GM12875 (cell line): ENCODE measurements at regions not wholly inside any gene's neighbourhood (a gene's known extent, or its start where the extent isn't known, plus 50 kb on each side); places are given as distances from the start of the nearest gene placed in this dataset.
"Not testable (repeated sequence)": the region's sequence is repeated elsewhere in the genome, so short reads cannot be mapped to it uniquely, and the experiment has no call there.

Experiments
- H3K4me3 ChIP-seq: one replicate; pipeline ENCODE4 v1.5.1; 2011; ENCODE audit warnings: low read depth, low read length, control low read depth
- CTCF ChIP-seq: IDR thresholded peaks from 2 replicates; pipeline ENCODE4 v1.5.1; 2011; ENCODE audit warnings: low read depth, mild to moderate bottlenecking, control low read depth, inconsistent platforms, low read length, moderate library complexity, borderline replicate concordance; ENCODE audit not compliant: insufficient read depth

GRCh38 chr6:50390416-50390815 is 322.9 kb upstream of the TFAP2D start:
- no peak overlapping the region for H3K4me3 ChIP-seq
- no peak for TF ChIP-seq CTCF

GRCh38 chr6:50394139-50394538 is 319.2 kb upstream of the TFAP2D start:
- not testable (repeated sequence) for H3K4me3 ChIP-seq

GRCh38 chr6:50404643-50405042 is 308.7 kb upstream of the TFAP2D start:
- H3K4me3 ChIP-seq, result no peak overlapping the region
- TF ChIP-seq CTCF, result no peak

- H3K4me3 ChIP-seq, result no peak overlapping the region
- TF ChIP-seq CTCF, result no peak
Measured at GRCh38 chr6:50410579-50410978, 302.7 kb upstream of the TFAP2D start.

GRCh38 chr6:50421041-50421440 is 292.3 kb upstream of the TFAP2D start:
- H3K4me3 ChIP-seq, result not testable (repeated sequence)

GRCh38 chr6:50427267-50427666 is 286.1 kb upstream of the TFAP2D start:
- no peak overlapping the region for H3K4me3 ChIP-seq
- TF ChIP-seq CTCF, result no peak

- H3K4me3 ChIP-seq, result no peak overlapping the region
- no peak for TF ChIP-seq CTCF
Measured at GRCh38 chr6:50437901-50438300, 275.4 kb upstream of the TFAP2D start.

- no peak overlapping the region for H3K4me3 ChIP-seq
- TF ChIP-seq CTCF, result no peak
Measured at GRCh38 chr6:50442531-50443040, 270.7 kb upstream of the TFAP2D start.
